ENCODE measurements at regions not wholly inside any gene's neighbourhood (a gene's known extent, or its start where the extent isn't known, plus 50 kb on each side); places are given as distances from the start of the nearest gene placed in this dataset.

- no peak for TF ChIP-seq CTCF (conservative IDR thresholded peaks at IDR 0.05; ENCODE audit: low read length)
- no peak for TF ChIP-seq EZH2phosphoT487 (IDR thresholded peaks at IDR 0.05; ENCODE audit: borderline replicate concordance, low read depth, low read length)
Observed at GRCh38 chr9:74205056-74205455, 292.1 kb upstream of the RORB start.

All from OCI-LY7 (cell line).